ENCODE measurements at regions not wholly inside any gene's neighbourhood (a gene's known extent, or its start where the extent isn't known, plus 50 kb on each side); places are given as distances from the start of the nearest gene placed in this dataset.

- no peaks in the 10 kb centered on the region for H3K27me3 ChIP-seq (ENCODE audit: control insufficient read depth, insufficient read depth, low read length)
- H3K36me3 ChIP-seq (ENCODE audit: control insufficient read depth, insufficient read depth, low read length): no peaks in the 10 kb centered on the region
These were observed 1376.1 kb upstream of the TENM4 start for GRCh38 chr11:80816966-80817365.

GRCh38 chr11:80816454-80816847 is 1375.6 kb upstream of the TENM4 start:
- Histone ChIP-seq H3K36me3 (ENCODE audit: control insufficient read depth, insufficient read depth, low read length) (no peaks in the 10 kb centered on the region), H3K27me3 (ENCODE audit: control insufficient read depth, insufficient read depth, low read length) (no peaks in the 10 kb centered on the region), H3K4me3 (ENCODE audit: low read depth, low read length) (no peak overlapping the region)
- no peak for TF ChIP-seq CTCF (IDR thresholded peaks at IDR 0.05; ENCODE audit: insufficient read depth, low read length, poor library complexity, severe bottlenecking)
- DNase-seq (ENCODE audit: low read depth): no peak

More at GRCh38 chr11:80816966-80817365, 1376.1 kb upstream of the TENM4 start:
- H3K4me3 ChIP-seq (ENCODE audit: low read depth, low read length): no peak overlapping the region
- DNase-seq (ENCODE audit: low read depth): no peak
- TF ChIP-seq CTCF (IDR thresholded peaks at IDR 0.05; ENCODE audit: insufficient read depth, low read length, poor library complexity, severe bottlenecking): no peak

- Histone ChIP-seq H3K27me3 (ENCODE audit: control insufficient read depth, insufficient read depth, low read length) (no peaks in the 10 kb centered on the region), H3K36me3 (ENCODE audit: control insufficient read depth, insufficient read depth, low read length) (no peaks in the 10 kb centered on the region), H3K4me3 (ENCODE audit: low read depth, low read length) (no peak overlapping the region)
- no peak for TF ChIP-seq CTCF (IDR thresholded peaks at IDR 0.05; ENCODE audit: insufficient read depth, low read length, poor library complexity, severe bottlenecking)
- peak; percentile 19 for DNase-seq (ENCODE audit: low read depth)
These were observed 1375.1 kb upstream of the TENM4 start for GRCh38 chr11:80815752-80816453.

GRCh38 chr11:80814813-80815212 is 1374.0 kb upstream of the TENM4 start:
- DNase-seq (ENCODE audit: low read depth): no peak
- no peaks in the 10 kb centered on the region for H3K36me3 ChIP-seq (ENCODE audit: control insufficient read depth, insufficient read depth, low read length)
- no peak overlapping the region for H3K4me3 ChIP-seq (ENCODE audit: low read depth, low read length)
- no peak for TF ChIP-seq CTCF (IDR thresholded peaks at IDR 0.05; ENCODE audit: insufficient read depth, low read length, poor library complexity, severe bottlenecking)
- no peaks in the 10 kb centered on the region for H3K27me3 ChIP-seq (ENCODE audit: control insufficient read depth, insufficient read depth, low read length)

- no peak for DNase-seq (ENCODE audit: low read depth)
- TF ChIP-seq CTCF (IDR thresholded peaks at IDR 0.05; ENCODE audit: insufficient read depth, low read length, poor library complexity, severe bottlenecking): no peak
- H3K4me3 ChIP-seq (ENCODE audit: low read depth, low read length): no peak overlapping the region
- H3K36me3 ChIP-seq (ENCODE audit: control insufficient read depth, insufficient read depth, low read length): no peaks in the 10 kb centered on the region
- H3K27me3 ChIP-seq (ENCODE audit: control insufficient read depth, insufficient read depth, low read length): no peaks in the 10 kb centered on the region
These were observed 1369.9 kb upstream of the TENM4 start for GRCh38 chr11:80810695-80811094.

- no peak for TF ChIP-seq CTCF (IDR thresholded peaks at IDR 0.05; ENCODE audit: insufficient read depth, low read length, poor library complexity, severe bottlenecking)
- H3K4me3 ChIP-seq (ENCODE audit: low read depth, low read length): no peak overlapping the region
- H3K27me3 ChIP-seq (ENCODE audit: control insufficient read depth, insufficient read depth, low read length): no peaks in the 10 kb centered on the region
- no peak for DNase-seq (ENCODE audit: low read depth)
- H3K36me3 ChIP-seq (ENCODE audit: control insufficient read depth, insufficient read depth, low read length): no peaks in the 10 kb centered on the region
These were observed 1357.3 kb upstream of the TENM4 start for GRCh38 chr11:80798174-80798573.
